DND-41 (cell line): ENCODE measurements at regions not wholly inside any gene's neighbourhood (a gene's known extent, or its start where the extent isn't known, plus 50 kb on each side); places are given as distances from the start of the nearest gene placed in this dataset.

Experiments
- CTCF ChIP-seq: IDR thresholded peaks from 2 replicates; pipeline ENCODE4 v1.5.1; 2012; ENCODE audit warnings: borderline replicate concordance, low read length, moderate library complexity, mild to moderate bottlenecking; ENCODE audit not compliant: poor library complexity, severe bottlenecking; ENCODE audit errors: extremely low read depth
- EZH2 ChIP-seq: IDR thresholded peaks from 3 replicates; pipeline ENCODE4 v1.6.1; 2012; ENCODE audit warnings: borderline replicate concordance, low read depth, mild to moderate bottlenecking, moderate library complexity, low read length, inconsistent platforms; ENCODE audit not compliant: severe bottlenecking

GRCh38 chr16:59336136-59336695, 602.1 kb upstream of the GOT2 start:
- TF ChIP-seq CTCF (no peak), EZH2 (no peak)
